Loucy (cell line): ENCODE measurements at regions not wholly inside any gene's neighbourhood (a gene's known extent, or its start where the extent isn't known, plus 50 kb on each side); places are given as distances from the start of the nearest gene placed in this dataset.
"Not testable (repeated sequence)": the region's sequence is repeated elsewhere in the genome, so short reads cannot be mapped to it uniquely, and the experiment has no call there.

Experiments
- H2AFZ ChIP-seq: fragments of 200-600 bp; sonication (generic); 2 replicates; pipeline ENCODE4 v1.6.0; 2016; ENCODE audit warnings: antibody characterized with exemption, mild to moderate bottlenecking, low read length, moderate library complexity
- H3F3A ChIP-seq: fragments of 200-600 bp; 2 replicates; pipeline ENCODE4 v1.6.0; 2016; ENCODE audit warnings: antibody characterized with exemption, low read depth, mild to moderate bottlenecking
- H3K27me3 ChIP-seq: fragments of 200-600 bp; sonication (generic); 2 replicates; pipeline ENCODE4 v1.6.1; 2014; ENCODE audit warnings: low read length, mild to moderate bottlenecking; ENCODE audit not compliant: insufficient read depth, poor library complexity, severe bottlenecking
- H3K36me3 ChIP-seq: fragments of 200-600 bp; sonication (generic); 2 replicates; pipeline ENCODE4 v1.6.1; 2016; ENCODE audit warnings: low read length; ENCODE audit not compliant: insufficient read depth
- H3K4me1 ChIP-seq: fragments of 200-600 bp; sonication (generic); 2 replicates; pipeline ENCODE4 v1.5.1; 2014; ENCODE audit warnings: low read length, mild to moderate bottlenecking; ENCODE audit not compliant: insufficient read depth, poor library complexity, severe bottlenecking
- H3K4me2 ChIP-seq: fragments of 200-600 bp; sonication (generic); 2 replicates; pipeline ENCODE4 v1.6.0; 2014; ENCODE audit warnings: antibody characterized with exemption, low read length, low read depth, mild to moderate bottlenecking; ENCODE audit not compliant: poor library complexity, severe bottlenecking
- H3K4me3 ChIP-seq: fragments of 200-600 bp; sonication (generic); 2 replicates; pipeline ENCODE4 v1.5.1; 2014; ENCODE audit warnings: low read length, mild to moderate bottlenecking, mixed read lengths; ENCODE audit not compliant: poor library complexity, severe bottlenecking
- H3K79me2 ChIP-seq: fragments of 200-600 bp; sonication (generic); 2 replicates; pipeline ENCODE4 v1.6.1; 2014; ENCODE audit warnings: low read length; ENCODE audit not compliant: insufficient read depth
- H3K9ac ChIP-seq: fragments of 200-600 bp; sonication (generic); 2 replicates; pipeline ENCODE4 v1.6.0; 2014; ENCODE audit warnings: mild to moderate bottlenecking, low read depth, low read length, moderate library complexity; ENCODE audit not compliant: poor library complexity, severe bottlenecking
- H3K9me2 ChIP-seq: fragments of 200-600 bp; sonication (generic); replicated peaks from 2 replicates; pipeline ENCODE4 v1.6.1; 2016; ENCODE audit warnings: low read depth, low read length, mixed read lengths
- H3K9me3 ChIP-seq: fragments of 200-600 bp; sonication (generic); 2 replicates; pipeline ENCODE4 v1.6.1; 2014; ENCODE audit warnings: mild to moderate bottlenecking, antibody characterized with exemption, low read length, low read depth; ENCODE audit not compliant: insufficient read depth
- H4K20me1 ChIP-seq: fragments of 200-600 bp; sonication (generic); 2 replicates; pipeline ENCODE4 v1.6.0; 2014; ENCODE audit warnings: antibody characterized with exemption, low read length, mild to moderate bottlenecking; ENCODE audit not compliant: insufficient read depth, poor library complexity, severe bottlenecking
- EZH2phosphoT487 ChIP-seq: fragments of 200-600 bp; IDR thresholded peaks from 2 replicates; pipeline ENCODE4 v1.6.1; 2018; ENCODE audit warnings: antibody characterized with exemption, mild to moderate bottlenecking, moderate library complexity, borderline replicate concordance
- TF ChIP-seq, protein P1 (sequence below): fragments of 200-600 bp; sonication (generic); conservative IDR thresholded peaks from 2 replicates; pipeline ENCODE4 v1.5.1; 2014; ENCODE audit warnings: mild to moderate bottlenecking, antibody characterized with exemption, low read length

GRCh38 chr14:50030036-50030435 lies 86.3 kb downstream of the VCPKMT start:
- Histone ChIP-seq H3K4me1 (no peaks in the 10 kb centered on the region), H3K9me3 (peaks cover 5% of the 10 kb centered on the region; the same call in 1 of the 2 replicates), H3K79me2 (no peaks in the 10 kb centered on the region), H3K4me3 (no peak overlapping the region), H3K9ac (no peak overlapping the region), H3K27me3 (no peaks in the 10 kb centered on the region), H3K4me2 (no peak overlapping the region), H3F3A (no peaks in the 10 kb centered on the region), H3K9me2 (no peaks in the 10 kb centered on the region), H4K20me1 (no peaks in the 10 kb centered on the region), H2AFZ (no peak overlapping the region), H3K36me3 (no peaks in the 10 kb centered on the region)
- TF ChIP-seq, protein P1, sequence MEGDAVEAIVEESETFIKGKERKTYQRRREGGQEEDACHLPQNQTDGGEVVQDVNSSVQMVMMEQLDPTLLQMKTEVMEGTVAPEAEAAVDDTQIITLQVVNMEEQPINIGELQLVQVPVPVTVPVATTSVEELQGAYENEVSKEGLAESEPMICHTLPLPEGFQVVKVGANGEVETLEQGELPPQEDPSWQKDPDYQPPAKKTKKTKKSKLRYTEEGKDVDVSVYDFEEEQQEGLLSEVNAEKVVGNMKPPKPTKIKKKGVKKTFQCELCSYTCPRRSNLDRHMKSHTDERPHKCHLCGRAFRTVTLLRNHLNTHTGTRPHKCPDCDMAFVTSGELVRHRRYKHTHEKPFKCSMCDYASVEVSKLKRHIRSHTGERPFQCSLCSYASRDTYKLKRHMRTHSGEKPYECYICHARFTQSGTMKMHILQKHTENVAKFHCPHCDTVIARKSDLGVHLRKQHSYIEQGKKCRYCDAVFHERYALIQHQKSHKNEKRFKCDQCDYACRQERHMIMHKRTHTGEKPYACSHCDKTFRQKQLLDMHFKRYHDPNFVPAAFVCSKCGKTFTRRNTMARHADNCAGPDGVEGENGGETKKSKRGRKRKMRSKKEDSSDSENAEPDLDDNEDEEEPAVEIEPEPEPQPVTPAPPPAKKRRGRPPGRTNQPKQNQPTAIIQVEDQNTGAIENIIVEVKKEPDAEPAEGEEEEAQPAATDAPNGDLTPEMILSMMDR = no peak
- TF ChIP-seq EZH2phosphoT487 = no peak

DNA sequence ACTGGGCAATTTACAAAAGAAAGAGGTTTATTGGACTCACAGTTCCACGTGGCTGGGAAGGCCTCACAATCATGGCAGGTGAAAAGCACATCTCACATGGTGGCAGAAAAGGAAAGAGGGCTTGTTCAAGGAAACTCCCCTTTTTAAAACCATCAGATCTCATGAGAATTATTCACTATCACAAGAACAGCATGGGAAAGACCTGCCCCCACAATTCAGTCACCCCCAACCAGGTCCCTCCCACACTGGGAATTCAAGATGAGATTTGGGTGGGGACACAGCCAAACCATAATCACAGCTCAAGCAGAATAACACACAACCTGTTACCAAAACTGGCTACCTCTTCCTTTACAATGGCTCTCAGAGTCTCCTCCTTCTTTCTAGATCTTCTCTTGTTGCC lies 85.5 kb downstream of the VCPKMT start:
- H3K36me3 ChIP-seq, H3K9me2 ChIP-seq, H3K4me3 ChIP-seq, H3K4me1 ChIP-seq, H3K79me2 ChIP-seq, H3K4me2 ChIP-seq, H3K27me3 ChIP-seq, H4K20me1 ChIP-seq, H2AFZ ChIP-seq, H3F3A ChIP-seq, H3K9me3 ChIP-seq, H3K9ac ChIP-seq: not testable (repeated sequence)

- Histone ChIP-seq H4K20me1 (no peaks in the 10 kb centered on the region), H3K4me1 (no peaks in the 10 kb centered on the region), H3K27me3 (no peaks in the 10 kb centered on the region), H3K9ac (no peak overlapping the region), H3K4me2 (no peak overlapping the region), H3F3A (no peaks in the 10 kb centered on the region), H3K9me3 (no peaks in the 10 kb centered on the region), H3K36me3 (no peaks in the 10 kb centered on the region), H3K4me3 (no peak overlapping the region), H3K9me2 (no peaks in the 10 kb centered on the region), H2AFZ (no peak overlapping the region), H3K79me2 (no peaks in the 10 kb centered on the region)
- TF ChIP-seq EZH2phosphoT487 = no peak
- TF ChIP-seq, protein P1 = no peak
These were observed 84.6 kb downstream of the VCPKMT start for GRCh38 chr14:50031602-50032313.

GRCh38 chr14:50032462-50033167 lies 83.8 kb downstream of the VCPKMT start:
- not testable (repeated sequence) for H3K4me3 ChIP-seq, H3K9ac ChIP-seq, H3K79me2 ChIP-seq, H3K27me3 ChIP-seq, H3K9me2 ChIP-seq, H3K9me3 ChIP-seq, H2AFZ ChIP-seq, H3K4me1 ChIP-seq, H3K4me2 ChIP-seq, H3K36me3 ChIP-seq, H4K20me1 ChIP-seq, H3F3A ChIP-seq
